ENCODE measurements at regions not wholly inside any gene's neighbourhood (a gene's known extent, or its start where the extent isn't known, plus 50 kb on each side); places are given as distances from the start of the nearest gene placed in this dataset.

- H3K27me3 Mint-ChIP-seq (ENCODE audit: low read depth): no peaks in the 10 kb centered on the region
- peaks cover 5% of the 10 kb centered on the region for H3K9me3 Mint-ChIP-seq
- H3K4me1 Mint-ChIP-seq: no peaks in the 10 kb centered on the region
- no peak for TF ChIP-seq CTCF (IDR thresholded peaks at IDR 0.05; ENCODE audit: unreplicated experiment)
- H3K36me3 Mint-ChIP-seq: no peaks in the 10 kb centered on the region
- no peak overlapping the region for H3K4me3 Mint-ChIP-seq
- H3K27ac Mint-ChIP-seq: no peak overlapping the region
- no peak for DNase-seq (ENCODE audit: low spot score in 2 of 2, unreplicated experiment in 2 of 2)
Observed at GRCh38 chr10:4058514-4059029, 273.6 kb upstream of the KLF6 start.

GRCh38 chr10:4057725-4058513, 272.9 kb upstream of the KLF6 start:
- no peak overlapping the region for H3K27ac Mint-ChIP-seq
- no peak for DNase-seq (ENCODE audit: low spot score in 2 of 2, unreplicated experiment in 2 of 2)
- peaks cover 5% of the 10 kb centered on the region for H3K9me3 Mint-ChIP-seq
- no peak for TF ChIP-seq CTCF (IDR thresholded peaks at IDR 0.05; ENCODE audit: unreplicated experiment)
- no peak overlapping the region for H3K4me3 Mint-ChIP-seq
- no peaks in the 10 kb centered on the region for H3K4me1 Mint-ChIP-seq
- H3K27me3 Mint-ChIP-seq (ENCODE audit: low read depth): no peaks in the 10 kb centered on the region
- no peaks in the 10 kb centered on the region for H3K36me3 Mint-ChIP-seq

GRCh38 chr10:4057021-4057420, 272.0 kb upstream of the KLF6 start:
- no peak for DNase-seq (ENCODE audit: low spot score in 2 of 2, unreplicated experiment in 2 of 2)
- H3K27ac Mint-ChIP-seq: no peak overlapping the region
- H3K4me1 Mint-ChIP-seq: no peaks in the 10 kb centered on the region
- no peak overlapping the region for H3K4me3 Mint-ChIP-seq
- H3K27me3 Mint-ChIP-seq (ENCODE audit: low read depth): no peaks in the 10 kb centered on the region
- no peaks in the 10 kb centered on the region for H3K36me3 Mint-ChIP-seq
- H3K9me3 Mint-ChIP-seq: peaks cover 5% of the 10 kb centered on the region
- TF ChIP-seq CTCF (IDR thresholded peaks at IDR 0.05; ENCODE audit: unreplicated experiment): no peak

- Mint-ChIP-seq H3K4me1 (no peaks in the 10 kb centered on the region), H3K4me3 (no peak overlapping the region), H3K27ac (no peak overlapping the region), H3K36me3 (no peaks in the 10 kb centered on the region), H3K9me3 (peaks cover 5% of the 10 kb centered on the region), H3K27me3 (ENCODE audit: low read depth) (no peaks in the 10 kb centered on the region)
- no peak for TF ChIP-seq CTCF (IDR thresholded peaks at IDR 0.05; ENCODE audit: unreplicated experiment)
- no peak for DNase-seq (ENCODE audit: low spot score in 2 of 2, unreplicated experiment in 2 of 2)
Observed at GRCh38 chr10:4054656-4055435, 269.8 kb upstream of the KLF6 start.

GRCh38 chr10:4053940-4054339, 268.9 kb upstream of the KLF6 start:
- Mint-ChIP-seq H3K27ac (no peak overlapping the region), H3K36me3 (no peaks in the 10 kb centered on the region), H3K4me3 (no peak overlapping the region), H3K27me3 (ENCODE audit: low read depth) (no peaks in the 10 kb centered on the region), H3K9me3 (peaks cover 5% of the 10 kb centered on the region), H3K4me1 (no peaks in the 10 kb centered on the region)
- no peak for TF ChIP-seq CTCF (IDR thresholded peaks at IDR 0.05; ENCODE audit: unreplicated experiment)
- DNase-seq (ENCODE audit: low spot score in 2 of 2, unreplicated experiment in 2 of 2): no peak
